GM19025 (cell line): ENCODE measurements at regions not wholly inside any gene's neighbourhood (a gene's known extent, or its start where the extent isn't known, plus 50 kb on each side); places are given as distances from the start of the nearest gene placed in this dataset.

ENCODE experiments used
- ATAC-seq: cut with Tn5 transposase; IDR thresholded peaks from one replicate; pipeline ENCODE4 v1.9.1; 2021; ENCODE audit warnings: mild to moderate bottlenecking, low read depth, moderate library complexity; ENCODE audit not compliant: unreplicated experiment

- ATAC-seq: no peak
Observed at GRCh38 chr16:9241177-9241576, 149.7 kb downstream of the HAPSTR1 start.

- ATAC-seq: no peak
Observed at GRCh38 chr16:9248162-9248561, 156.7 kb downstream of the HAPSTR1 start.

- ATAC-seq: no peak
Observed at GRCh38 chr16:9249534-9249933, 158.1 kb downstream of the HAPSTR1 start.

GRCh38 chr16:9251026-9251425 is 159.6 kb downstream of the HAPSTR1 start:
- no peak for ATAC-seq

- ATAC-seq: no peak
Observed at GRCh38 chr16:9254863-9255262, 163.4 kb downstream of the HAPSTR1 start.

GRCh38 chr16:9256196-9256595 is 164.8 kb downstream of the HAPSTR1 start:
- no peak for ATAC-seq

- ATAC-seq: no peak
Observed at GRCh38 chr16:9257843-9258242, 166.4 kb downstream of the HAPSTR1 start.

GRCh38 chr16:9258423-9259051 is 167.1 kb downstream of the HAPSTR1 start:
- no peak for ATAC-seq

- ATAC-seq: no peak
Observed at GRCh38 chr16:9259914-9260608, 168.6 kb downstream of the HAPSTR1 start.

- ATAC-seq: no peak
Observed at GRCh38 chr16:9260666-9261065, 169.2 kb downstream of the HAPSTR1 start.

GRCh38 chr16:9261376-9261775 is 169.9 kb downstream of the HAPSTR1 start:
- no peak for ATAC-seq

GRCh38 chr16:9262941-9263715 is 171.7 kb downstream of the HAPSTR1 start:
- ATAC-seq: no peak

GRCh38 chr16:9264067-9264466 is 172.6 kb downstream of the HAPSTR1 start:
- ATAC-seq: no peak

- ATAC-seq: no peak
Observed at GRCh38 chr16:9268446-9268845, 177.0 kb downstream of the HAPSTR1 start.

GRCh38 chr16:9270424-9270823 is 179.0 kb downstream of the HAPSTR1 start:
- no peak for ATAC-seq

GRCh38 chr16:9270941-9271340 is 179.5 kb downstream of the HAPSTR1 start:
- no peak for ATAC-seq

- no peak for ATAC-seq
Observed at GRCh38 chr16:9271841-9272240, 180.4 kb downstream of the HAPSTR1 start.

- no peak for ATAC-seq
Observed at GRCh38 chr16:9275377-9275776, 183.9 kb downstream of the HAPSTR1 start.

- no peak for ATAC-seq
Observed at GRCh38 chr16:9275816-9276354, 184.4 kb downstream of the HAPSTR1 start.

- no peak for ATAC-seq
Observed at GRCh38 chr16:9279291-9280068, 188.0 kb downstream of the HAPSTR1 start.

GRCh38 chr16:9280069-9280466 is 188.6 kb downstream of the HAPSTR1 start:
- no peak for ATAC-seq
